A673 (cell line): ENCODE measurements at regions not wholly inside any gene's neighbourhood (a gene's known extent, or its start where the extent isn't known, plus 50 kb on each side); places are given as distances from the start of the nearest gene placed in this dataset.
A peak's percentile ranks its signal among the peaks of the same experiment; 100 is the strongest.

ENCODE experiments used
- BruUV-seq: library from RNA; stranded (reverse); fragments of 400-500 nt; replicated peaks from 2 replicates; lab custom pipeline; 2021; lab: Mats Ljungman, UMichigan
- CTCF ChIA-PET: fragments of 300-600 bp; sonication (Branson Sonifier 250); formaldehyde crosslinking; loops from one replicate; lab custom pipeline; 2022; ENCODE audit warnings: antibody characterized with exemption; lab: Charles Lee
- POLR2A ChIA-PET: fragments of 300-600 bp; sonication (Branson Sonifier 250); formaldehyde crosslinking; loops from one replicate; lab custom pipeline; 2022; ENCODE audit warnings: antibody characterized with exemption; ENCODE audit not compliant: low non-redundant PET; lab: Charles Lee
- DNase-seq: peaks from one replicate; pipeline ENCODE4 v3.0.0-alpha.2; 2015; ENCODE audit warnings: low spot score
- H3K27ac ChIP-seq: fragments of 200-600 bp; sonication (generic); 2 replicates; pipeline ENCODE4 v1.5.1; 2016; ENCODE audit warnings: mixed run types, low read depth, mild to moderate bottlenecking, mixed read lengths, antibody characterized with exemption, low read length; ENCODE audit not compliant: poor library complexity, severe bottlenecking
- H3K27me3 ChIP-seq: fragments of 200-600 bp; sonication (generic); replicated peaks from 2 replicates; pipeline ENCODE4 v1.6.1; 2017; ENCODE audit warnings: mixed run types, low read depth, mild to moderate bottlenecking, mixed read lengths, antibody characterized with exemption, low read length; ENCODE audit not compliant: insufficient read depth, poor library complexity
- H3K36me3 ChIP-seq: fragments of 200-600 bp; sonication (generic); 2 replicates; pipeline ENCODE4 v1.6.1; 2016; ENCODE audit warnings: mixed run types, mild to moderate bottlenecking, mixed read lengths, antibody characterized with exemption, low read length; ENCODE audit not compliant: insufficient read depth, poor library complexity, severe bottlenecking
- H3K4me1 ChIP-seq: fragments of 200-600 bp; sonication (generic); 2 replicates; pipeline ENCODE4 v1.6.1; 2017; ENCODE audit warnings: mixed run types, mild to moderate bottlenecking, mixed read lengths, antibody characterized with exemption, low read length; ENCODE audit not compliant: insufficient read depth, poor library complexity, severe bottlenecking
- H3K4me3 ChIP-seq: fragments of 200-600 bp; sonication (generic); 2 replicates; pipeline ENCODE4 v1.5.1; 2016; ENCODE audit warnings: low read depth, mixed run types, mild to moderate bottlenecking, mixed read lengths, low read length; ENCODE audit not compliant: poor library complexity, severe bottlenecking
- H3K9me3 ChIP-seq: fragments of 200-600 bp; sonication (generic); 2 replicates; pipeline ENCODE4 v1.6.1; 2016; ENCODE audit warnings: mixed run types, low read depth, mild to moderate bottlenecking, mixed read lengths, antibody characterized with exemption, low read length; ENCODE audit not compliant: poor library complexity, severe bottlenecking
- CTCF ChIP-seq: fragments of 300-800, 200-600 bp; sonication (generic); conservative IDR thresholded peaks from 2 replicates; pipeline ENCODE4 v1.5.1; 2017; ENCODE audit warnings: low read depth, mild to moderate bottlenecking, antibody characterized with exemption, low read length, moderate library complexity, mixed read lengths
- EZH2 ChIP-seq: fragments of 200-600 bp; sonication (generic); IDR thresholded peaks from 2 replicates; pipeline ENCODE4 v1.6.1; 2017; ENCODE audit warnings: borderline replicate concordance, low read depth, mild to moderate bottlenecking, mixed read lengths, antibody characterized with exemption, low read length; ENCODE audit not compliant: poor library complexity, severe bottlenecking
- intact Hi-C: fragments of 100-400 bp; cut with micrococcal nuclease; formaldehyde crosslinking; loops from one replicate; pipeline ENCODE4 v1.10.0; 2022; ENCODE audit not compliant: unreplicated experiment

GRCh38 chr11:42707541-42707940 lies 604.3 kb upstream of the API5 start:
- TF ChIP-seq EZH2 (no peak), CTCF (no peak)
- H3K4me1 ChIP-seq = no peaks in the 10 kb centered on the region
- no peaks in the 10 kb centered on the region for H3K27me3 ChIP-seq
- H3K36me3 ChIP-seq = no peaks in the 10 kb centered on the region
- DNase-seq = no peak
- ChIA-PET CTCF (no interaction called here), POLR2A (no interaction called here)
- intact Hi-C loops = no loop called here
- no peak overlapping the region for H3K4me3 ChIP-seq
- no TSS peak for BruUV-seq
- no peak overlapping the region for H3K27ac ChIP-seq
- H3K9me3 ChIP-seq = no peaks in the 10 kb centered on the region

GRCh38 chr11:42709216-42709615 lies 602.6 kb upstream of the API5 start:
- H3K9me3 ChIP-seq = no peaks in the 10 kb centered on the region
- TF ChIP-seq EZH2 = no peak
- TF ChIP-seq CTCF = no peak
- ChIA-PET POLR2A (no interaction called here), CTCF (no interaction called here)
- no peaks in the 10 kb centered on the region for H3K4me1 ChIP-seq
- no peaks in the 10 kb centered on the region for H3K27me3 ChIP-seq
- intact Hi-C loops = no loop called here
- BruUV-seq = no TSS peak
- no peak for DNase-seq
- no peak overlapping the region for H3K27ac ChIP-seq
- H3K36me3 ChIP-seq = no peaks in the 10 kb centered on the region
- no peak overlapping the region for H3K4me3 ChIP-seq

GRCh38 chr11:42713279-42713678 lies 598.5 kb upstream of the API5 start:
- Histone ChIP-seq H3K27ac (no peak overlapping the region), H3K36me3 (no peaks in the 10 kb centered on the region), H3K4me1 (no peaks in the 10 kb centered on the region), H3K4me3 (no peak overlapping the region), H3K27me3 (no peaks in the 10 kb centered on the region), H3K9me3 (no peaks in the 10 kb centered on the region)
- DNase-seq = peak; percentile 22
- intact Hi-C loops = no loop called here
- ChIA-PET CTCF (no interaction called here), POLR2A (no interaction called here)
- BruUV-seq = no TSS peak
- TF ChIP-seq CTCF = no peak
- no peak for TF ChIP-seq EZH2
